ENCODE measurements at regions not wholly inside any gene's neighbourhood (a gene's known extent, or its start where the extent isn't known, plus 50 kb on each side); places are given as distances from the start of the nearest gene placed in this dataset.

- TF ChIP-seq CTCF (tag by site-specific recombination; IDR thresholded peaks at IDR 0.05) (no peak), ZNF792 (tag by site-specific recombination; IDR thresholded peaks at IDR 0.05) (no peak), ATF2 (tag by site-specific recombination; IDR thresholded peaks at IDR 0.05; ENCODE audit: low read depth) (no peak), ZNF391 (tag by site-specific recombination; IDR thresholded peaks at IDR 0.05; ENCODE audit: borderline replicate concordance, low read depth) (no peak), ZNF26 (tag by site-specific recombination; IDR thresholded peaks at IDR 0.05) (no peak), ZBTB26 (tag by site-specific recombination; optimal IDR thresholded peaks at IDR 0.05) (no peak), YY1 (tag by site-specific recombination; IDR thresholded peaks at IDR 0.05) (no peak), TCF7L2 (IDR thresholded peaks at IDR 0.05; ENCODE audit: borderline replicate concordance, low read depth, low read length) (no peak), ZNF670 (tag by site-specific recombination; IDR thresholded peaks at IDR 0.05; ENCODE audit: low read depth) (no peak), ZNF274 (IDR thresholded peaks at IDR 0.05; ENCODE audit: low read length) (no peak), ZNF274 (tag by site-specific recombination; IDR thresholded peaks at IDR 0.05; ENCODE audit: borderline replicate concordance) (no peak), ZBTB11 (tag by site-specific recombination; conservative IDR thresholded peaks at IDR 0.05; ENCODE audit: low read depth) (no peak), ZNF239 (tag by site-specific recombination; IDR thresholded peaks at IDR 0.05) (no peak), KLF7 (tag by site-specific recombination; IDR thresholded peaks at IDR 0.05; ENCODE audit: borderline replicate concordance) (no peak), ZNF292 (tag by site-specific recombination; IDR thresholded peaks at IDR 0.05; ENCODE audit: borderline replicate concordance, low read depth) (no peak)
These were observed 80.9 kb upstream of the SOX2 start for GRCh38 chr3:181630853-181631252.

All from HEK293 (cell line).